ENCODE measurements at regions not wholly inside any gene's neighbourhood (a gene's known extent, or its start where the extent isn't known, plus 50 kb on each side); places are given as distances from the start of the nearest gene placed in this dataset.

- no peak overlapping the region for H3K4me3 ChIP-seq (ENCODE audit: low read length in 2 of 2)
- WGBS, result 89% methylated on average over 17 of the region's 17 CpGs
- H3K4me1 ChIP-seq (ENCODE audit: control insufficient read depth in 2 of 2, insufficient read depth in 2 of 2, low read length in 2 of 2), result peaks cover 0 to 2% of the 10 kb centered on the region in 2 donors
- peaks cover 1 to 3% of the 10 kb centered on the region in 2 donors for H3K9me3 ChIP-seq (ENCODE audit: control insufficient read depth in 2 of 2, insufficient read depth in 1 of 2, low read length in 1 of 2)
- H3K27ac ChIP-seq (ENCODE audit: low read depth in 1 of 2, low read length in 1 of 2), result no peak overlapping the region
- H3K27me3 ChIP-seq (ENCODE audit: control insufficient read depth in 2 of 2, insufficient read depth in 1 of 2, low read length in 1 of 2), result no peaks in the 10 kb centered on the region
- no peak for DNase-seq (ENCODE audit: low read depth in 6 of 9, low spot score in 9 of 9)
- no peaks in the 10 kb centered on the region for H3K36me3 ChIP-seq (ENCODE audit: control insufficient read depth in 2 of 2, insufficient read depth in 2 of 2, low read length in 1 of 2)
Measured at GRCh38 chr9:135227641-135228251, 140.3 kb downstream of the OLFM1 start.

GRCh38 chr9:135228345-135228982, 141.0 kb downstream of the OLFM1 start:
- WGBS, result 90% methylated on average over 18 of the region's 18 CpGs
- no peaks in the 10 kb centered on the region for H3K36me3 ChIP-seq (ENCODE audit: control insufficient read depth in 2 of 2, insufficient read depth in 2 of 2, low read length in 1 of 2)
- DNase-seq (ENCODE audit: low read depth in 6 of 9, low spot score in 9 of 9), result no peak
- H3K4me1 ChIP-seq (ENCODE audit: control insufficient read depth in 2 of 2, insufficient read depth in 2 of 2, low read length in 2 of 2), result peaks cover 0 to 2% of the 10 kb centered on the region in 2 donors
- H3K4me3 ChIP-seq (ENCODE audit: low read length in 2 of 2), result no peak overlapping the region
- no peak overlapping the region for H3K27ac ChIP-seq (ENCODE audit: low read depth in 1 of 2, low read length in 1 of 2)
- H3K27me3 ChIP-seq (ENCODE audit: control insufficient read depth in 2 of 2, insufficient read depth in 1 of 2, low read length in 1 of 2), result no peaks in the 10 kb centered on the region
- peaks cover 1 to 3% of the 10 kb centered on the region in 2 donors for H3K9me3 ChIP-seq (ENCODE audit: control insufficient read depth in 2 of 2, insufficient read depth in 1 of 2, low read length in 1 of 2)

- DNase-seq (ENCODE audit: low read depth in 6 of 9, low spot score in 9 of 9), result no peak
Measured at GRCh38 chr9:135228983-135229625, 141.6 kb downstream of the OLFM1 start.

GRCh38 chr9:135229701-135230385, 142.4 kb downstream of the OLFM1 start:
- 90% methylated on average over 16 of the region's 16 CpGs for WGBS
- H3K4me3 ChIP-seq (ENCODE audit: low read length in 2 of 2), result no peak overlapping the region
- no peak for DNase-seq (ENCODE audit: low read depth in 6 of 9, low spot score in 9 of 9)
- H3K4me1 ChIP-seq (ENCODE audit: control insufficient read depth in 2 of 2, insufficient read depth in 2 of 2, low read length in 2 of 2), result peaks cover 0 to 2% of the 10 kb centered on the region in 2 donors
- H3K36me3 ChIP-seq (ENCODE audit: control insufficient read depth in 2 of 2, insufficient read depth in 2 of 2, low read length in 1 of 2), result no peaks in the 10 kb centered on the region
- no peak overlapping the region for H3K27ac ChIP-seq (ENCODE audit: low read depth in 1 of 2, low read length in 1 of 2)
- H3K27me3 ChIP-seq (ENCODE audit: control insufficient read depth in 2 of 2, insufficient read depth in 1 of 2, low read length in 1 of 2), result no peaks in the 10 kb centered on the region
- peaks cover 1 to 3% of the 10 kb centered on the region in 2 donors for H3K9me3 ChIP-seq (ENCODE audit: control insufficient read depth in 2 of 2, insufficient read depth in 1 of 2, low read length in 1 of 2)

More at GRCh38 chr9:135228983-135229625, 141.6 kb downstream of the OLFM1 start:
- WGBS, result 88% methylated on average over 14 of the region's 14 CpGs
- Histone ChIP-seq H3K4me3 (ENCODE audit: low read length in 2 of 2) (no peak overlapping the region), H3K9me3 (ENCODE audit: control insufficient read depth in 2 of 2, insufficient read depth in 1 of 2, low read length in 1 of 2) (peaks cover 1 to 3% of the 10 kb centered on the region in 2 donors), H3K36me3 (ENCODE audit: control insufficient read depth in 2 of 2, insufficient read depth in 2 of 2, low read length in 1 of 2) (no peaks in the 10 kb centered on the region), H3K27ac (ENCODE audit: low read depth in 1 of 2, low read length in 1 of 2) (no peak overlapping the region), H3K27me3 (ENCODE audit: control insufficient read depth in 2 of 2, insufficient read depth in 1 of 2, low read length in 1 of 2) (no peaks in the 10 kb centered on the region), H3K4me1 (ENCODE audit: control insufficient read depth in 2 of 2, insufficient read depth in 2 of 2, low read length in 2 of 2) (peaks cover 0 to 2% of the 10 kb centered on the region in 2 donors)

- no peak for DNase-seq (ENCODE audit: low read depth in 6 of 9, low spot score in 9 of 9)
- no peaks in the 10 kb centered on the region for H3K27me3 ChIP-seq (ENCODE audit: control insufficient read depth in 2 of 2, insufficient read depth in 1 of 2, low read length in 1 of 2)
- whole genome bisulfite sequencing, result 98% methylated on average over 7 of the region's 7 CpGs
Measured at GRCh38 chr9:135230386-135230765, 142.9 kb downstream of the OLFM1 start.

GRCh38 chr9:135230817-135231520, 143.5 kb downstream of the OLFM1 start:
- no peaks in the 10 kb centered on the region for H3K36me3 ChIP-seq (ENCODE audit: control insufficient read depth in 2 of 2, insufficient read depth in 2 of 2, low read length in 1 of 2)
- H3K4me1 ChIP-seq (ENCODE audit: control insufficient read depth in 2 of 2, insufficient read depth in 2 of 2, low read length in 2 of 2), result no peaks in the 10 kb centered on the region
- no peak overlapping the region for H3K4me3 ChIP-seq (ENCODE audit: low read length in 2 of 2)
- no peak for DNase-seq (ENCODE audit: low read depth in 6 of 9, low spot score in 9 of 9)
- 89% methylated on average over 10 of the region's 10 CpGs for WGBS
- H3K27ac ChIP-seq (ENCODE audit: low read depth in 1 of 2, low read length in 1 of 2), result no peak overlapping the region
- peaks cover 0 to 3% of the 10 kb centered on the region in 2 donors for H3K9me3 ChIP-seq (ENCODE audit: control insufficient read depth in 2 of 2, insufficient read depth in 1 of 2, low read length in 1 of 2)
- H3K27me3 ChIP-seq (ENCODE audit: control insufficient read depth in 2 of 2, insufficient read depth in 1 of 2, low read length in 1 of 2), result no peaks in the 10 kb centered on the region

More at GRCh38 chr9:135230386-135230765, 142.9 kb downstream of the OLFM1 start:
- no peak overlapping the region for H3K27ac ChIP-seq (ENCODE audit: low read depth in 1 of 2, low read length in 1 of 2)
- H3K9me3 ChIP-seq (ENCODE audit: control insufficient read depth in 2 of 2, insufficient read depth in 1 of 2, low read length in 1 of 2), result peaks cover 1 to 3% of the 10 kb centered on the region in 2 donors
- H3K36me3 ChIP-seq (ENCODE audit: control insufficient read depth in 2 of 2, insufficient read depth in 2 of 2, low read length in 1 of 2), result no peaks in the 10 kb centered on the region
- H3K4me3 ChIP-seq (ENCODE audit: low read length in 2 of 2), result no peak overlapping the region
- H3K4me1 ChIP-seq (ENCODE audit: control insufficient read depth in 2 of 2, insufficient read depth in 2 of 2, low read length in 2 of 2), result no peaks in the 10 kb centered on the region

GRCh38 chr9:135239100-135239768, 151.8 kb downstream of the OLFM1 start:
- WGBS, result 95% methylated on average over 20 of the region's 20 CpGs
- Histone ChIP-seq H3K4me3 (ENCODE audit: low read length in 2 of 2) (no peak overlapping the region), H3K27ac (ENCODE audit: low read depth in 1 of 2, low read length in 1 of 2) (no peak overlapping the region), H3K27me3 (ENCODE audit: control insufficient read depth in 2 of 2, insufficient read depth in 1 of 2, low read length in 1 of 2) (no peaks in the 10 kb centered on the region), H3K36me3 (ENCODE audit: control insufficient read depth in 2 of 2, insufficient read depth in 2 of 2, low read length in 1 of 2) (no peaks in the 10 kb centered on the region), H3K4me1 (ENCODE audit: control insufficient read depth in 2 of 2, insufficient read depth in 2 of 2, low read length in 2 of 2) (peaks cover 0 to 2% of the 10 kb centered on the region in 2 donors), H3K9me3 (ENCODE audit: control insufficient read depth in 2 of 2, insufficient read depth in 1 of 2, low read length in 1 of 2) (no peaks in the 10 kb centered on the region)
- DNase-seq (ENCODE audit: low read depth in 6 of 9, low spot score in 9 of 9), result no peak

GRCh38 chr9:135239769-135240141, 152.3 kb downstream of the OLFM1 start:
- Histone ChIP-seq H3K27ac (ENCODE audit: low read depth in 1 of 2, low read length in 1 of 2) (no peak overlapping the region), H3K4me1 (ENCODE audit: control insufficient read depth in 2 of 2, insufficient read depth in 2 of 2, low read length in 2 of 2) (peaks cover 0 to 2% of the 10 kb centered on the region in 2 donors), H3K9me3 (ENCODE audit: control insufficient read depth in 2 of 2, insufficient read depth in 1 of 2, low read length in 1 of 2) (no peaks in the 10 kb centered on the region), H3K27me3 (ENCODE audit: control insufficient read depth in 2 of 2, insufficient read depth in 1 of 2, low read length in 1 of 2) (no peaks in the 10 kb centered on the region), H3K4me3 (ENCODE audit: low read length in 2 of 2) (no peak overlapping the region), H3K36me3 (ENCODE audit: control insufficient read depth in 2 of 2, insufficient read depth in 2 of 2, low read length in 1 of 2) (no peaks in the 10 kb centered on the region)
- no peak for DNase-seq (ENCODE audit: low read depth in 6 of 9, low spot score in 9 of 9)
- WGBS, result 88% methylated on average over 6 of the region's 6 CpGs

All from thymus (tissue), 11 donors.